HEK293 (cell line): ENCODE measurements at regions not wholly inside any gene's neighbourhood (a gene's known extent, or its start where the extent isn't known, plus 50 kb on each side); places are given as distances from the start of the nearest gene placed in this dataset.

Experiments used
- KLF16 ChIP-seq: fragments of 450-650 bp; formaldehyde crosslinking; IDR thresholded peaks from 2 replicates; pipeline ENCODE4 v1.5.1; 2017; ENCODE audit warnings: missing biosample characterization, missing genetic modification characterization
- KLF7 ChIP-seq: fragments of 450-650 bp; formaldehyde crosslinking; IDR thresholded peaks from 2 replicates; pipeline ENCODE4 v1.5.1; 2016; ENCODE audit warnings: missing biosample characterization, missing genetic modification characterization, borderline replicate concordance
- MZF1 ChIP-seq: fragments of 450-650 bp; formaldehyde crosslinking; IDR thresholded peaks from 2 replicates; pipeline ENCODE4 v1.5.1; 2017; ENCODE audit warnings: missing biosample characterization, missing genetic modification characterization, borderline replicate concordance
- ZNF174 ChIP-seq: fragments of 450-650 bp; formaldehyde crosslinking; IDR thresholded peaks from 2 replicates; pipeline ENCODE4 v1.5.0; 2017; ENCODE audit warnings: missing biosample characterization, mild to moderate bottlenecking, missing genetic modification characterization
- ZNF274 ChIP-seq, 2 experiments: fragments of 200-500 bp in 1 of 2; fragments of 450-650 bp in 1 of 2; sonication (Bioruptor generic) in 1 of 2; formaldehyde crosslinking in 1 of 2; IDR thresholded peaks; 2 replicates each; pipeline versions ENCODE4 v1.5.1 to v1.6.1; 2014 to 2016; ENCODE audit warnings: borderline replicate concordance in 1 of 2, inconsistent platforms in 1 of 2, low read length in 1 of 2, missing biosample characterization in 1 of 2, missing genetic modification characterization in 1 of 2
- ZNF335 ChIP-seq: fragments of 450-650 bp; formaldehyde crosslinking; conservative IDR thresholded peaks from 2 replicates; pipeline ENCODE4 v1.5.1; 2016; ENCODE audit warnings: missing biosample characterization, missing genetic modification characterization
- ZNF529 ChIP-seq: fragments of 450-650 bp; formaldehyde crosslinking; IDR thresholded peaks from 2 replicates; pipeline ENCODE4 v1.5.1; 2017; ENCODE audit warnings: missing genetic modification characterization, missing biosample characterization; ENCODE audit not compliant: insufficient replicate concordance
- ZNF558 ChIP-seq: fragments of 450-650 bp; formaldehyde crosslinking; IDR thresholded peaks from 2 replicates; pipeline ENCODE4 v1.5.1; 2016; ENCODE audit warnings: missing biosample characterization, missing genetic modification characterization
- ZSCAN23 ChIP-seq: fragments of 450-650 bp; formaldehyde crosslinking; IDR thresholded peaks from 2 replicates; pipeline ENCODE4 v1.5.1; 2016; ENCODE audit warnings: missing biosample characterization, missing genetic modification characterization
- TF ChIP-seq, protein P1 (sequence below): fragments of 450-650 bp; formaldehyde crosslinking; IDR thresholded peaks from 2 replicates; pipeline ENCODE4 v1.5.1; 2016; ENCODE audit warnings: missing biosample characterization, missing genetic modification characterization
- TF ChIP-seq, protein P2 (sequence below): fragments of 450-650 bp; formaldehyde crosslinking; IDR thresholded peaks from 2 replicates; pipeline ENCODE4 v1.5.1; 2016; ENCODE audit warnings: missing biosample characterization, missing genetic modification characterization

DNA sequence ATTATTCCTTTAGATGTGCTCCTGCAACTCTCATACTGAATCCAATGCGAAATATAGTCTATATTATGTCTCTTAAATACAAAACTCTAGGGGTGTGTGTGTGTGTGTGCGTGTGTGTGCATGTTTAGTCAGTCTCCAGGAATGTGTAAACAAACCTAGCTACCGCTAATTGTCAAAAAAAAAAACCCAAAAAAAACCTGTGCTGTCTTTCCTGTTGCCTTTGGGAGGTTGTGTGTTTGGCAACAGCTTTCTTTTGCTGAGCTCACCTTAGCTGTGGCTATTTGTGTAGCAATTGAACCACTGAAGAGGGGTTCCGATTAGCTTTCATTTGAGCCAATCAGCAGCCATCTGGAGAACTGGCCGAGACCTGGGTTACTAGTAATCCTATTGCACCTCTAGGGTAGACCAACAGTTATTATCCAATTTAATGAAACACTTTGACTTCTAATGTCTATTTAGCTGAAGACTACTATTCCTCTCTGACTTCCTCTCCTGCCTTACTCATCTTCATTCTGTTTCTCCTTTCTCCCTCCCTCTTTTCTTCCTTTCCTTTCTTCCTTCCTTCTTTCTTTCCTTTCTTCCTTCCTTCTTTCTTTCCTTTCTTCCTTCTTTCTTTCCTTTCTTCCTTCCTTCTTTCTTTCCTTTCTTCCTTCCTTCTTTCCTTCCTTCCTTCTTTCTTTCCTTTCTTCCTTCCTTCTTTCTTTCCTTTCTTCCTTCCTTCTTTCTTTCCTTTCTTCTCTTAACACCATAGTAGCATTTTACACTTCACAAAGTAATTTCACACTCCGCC, 471.1 kb downstream of the GBA3 start:
- TF ChIP-seq ZNF274 (IDR thresholded peaks at IDR 0.05; ENCODE audit: low read length) (no peak), ZNF274 (tag by site-specific recombination; IDR thresholded peaks at IDR 0.05; ENCODE audit: borderline replicate concordance) (no peak), KLF7 (tag by site-specific recombination) (no peak), MZF1 (tag by site-specific recombination) (no peak), ZSCAN23 (tag by site-specific recombination) (no peak), ZNF335 (no peak), ZNF529 (tag by site-specific recombination) (no peak), ZNF558 (tag by site-specific recombination) (no peak), KLF16 (tag by site-specific recombination) (no peak), ZNF174 (tag by site-specific recombination) (no peak)
- TF ChIP-seq, protein P1, sequence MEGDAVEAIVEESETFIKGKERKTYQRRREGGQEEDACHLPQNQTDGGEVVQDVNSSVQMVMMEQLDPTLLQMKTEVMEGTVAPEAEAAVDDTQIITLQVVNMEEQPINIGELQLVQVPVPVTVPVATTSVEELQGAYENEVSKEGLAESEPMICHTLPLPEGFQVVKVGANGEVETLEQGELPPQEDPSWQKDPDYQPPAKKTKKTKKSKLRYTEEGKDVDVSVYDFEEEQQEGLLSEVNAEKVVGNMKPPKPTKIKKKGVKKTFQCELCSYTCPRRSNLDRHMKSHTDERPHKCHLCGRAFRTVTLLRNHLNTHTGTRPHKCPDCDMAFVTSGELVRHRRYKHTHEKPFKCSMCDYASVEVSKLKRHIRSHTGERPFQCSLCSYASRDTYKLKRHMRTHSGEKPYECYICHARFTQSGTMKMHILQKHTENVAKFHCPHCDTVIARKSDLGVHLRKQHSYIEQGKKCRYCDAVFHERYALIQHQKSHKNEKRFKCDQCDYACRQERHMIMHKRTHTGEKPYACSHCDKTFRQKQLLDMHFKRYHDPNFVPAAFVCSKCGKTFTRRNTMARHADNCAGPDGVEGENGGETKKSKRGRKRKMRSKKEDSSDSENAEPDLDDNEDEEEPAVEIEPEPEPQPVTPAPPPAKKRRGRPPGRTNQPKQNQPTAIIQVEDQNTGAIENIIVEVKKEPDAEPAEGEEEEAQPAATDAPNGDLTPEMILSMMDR (tag by site-specific recombination) = no peak
- TF ChIP-seq, protein P2, sequence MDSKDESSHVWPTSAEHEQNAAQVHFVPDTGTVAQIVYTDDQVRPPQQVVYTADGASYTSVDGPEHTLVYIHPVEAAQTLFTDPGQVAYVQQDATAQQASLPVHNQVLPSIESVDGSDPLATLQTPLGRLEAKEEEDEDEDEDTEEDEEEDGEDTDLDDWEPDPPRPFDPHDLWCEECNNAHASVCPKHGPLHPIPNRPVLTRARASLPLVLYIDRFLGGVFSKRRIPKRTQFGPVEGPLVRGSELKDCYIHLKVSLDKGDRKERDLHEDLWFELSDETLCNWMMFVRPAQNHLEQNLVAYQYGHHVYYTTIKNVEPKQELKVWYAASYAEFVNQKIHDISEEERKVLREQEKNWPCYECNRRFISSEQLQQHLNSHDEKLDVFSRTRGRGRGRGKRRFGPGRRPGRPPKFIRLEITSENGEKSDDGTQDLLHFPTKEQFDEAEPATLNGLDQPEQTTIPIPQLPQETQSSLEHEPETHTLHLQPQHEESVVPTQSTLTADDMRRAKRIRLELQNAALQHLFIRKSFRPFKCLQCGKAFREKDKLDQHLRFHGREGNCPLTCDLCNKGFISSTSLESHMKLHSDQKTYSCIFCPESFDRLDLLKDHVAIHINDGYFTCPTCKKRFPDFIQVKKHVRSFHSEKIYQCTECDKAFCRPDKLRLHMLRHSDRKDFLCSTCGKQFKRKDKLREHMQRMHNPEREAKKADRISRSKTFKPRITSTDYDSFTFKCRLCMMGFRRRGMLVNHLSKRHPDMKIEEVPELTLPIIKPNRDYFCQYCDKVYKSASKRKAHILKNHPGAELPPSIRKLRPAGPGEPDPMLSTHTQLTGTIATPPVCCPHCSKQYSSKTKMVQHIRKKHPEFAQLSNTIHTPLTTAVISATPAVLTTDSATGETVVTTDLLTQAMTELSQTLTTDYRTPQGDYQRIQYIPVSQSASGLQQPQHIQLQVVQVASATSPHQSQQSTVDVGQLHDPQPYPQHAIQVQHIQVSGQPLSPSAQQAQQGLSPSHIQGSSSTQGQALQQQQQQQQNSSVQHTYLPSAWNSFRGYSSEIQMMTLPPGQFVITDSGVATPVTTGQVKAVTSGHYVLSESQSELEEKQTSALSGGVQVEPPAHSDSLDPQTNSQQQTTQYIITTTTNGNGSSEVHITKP (tag by site-specific recombination) = no peak
